Neural crest cell (in vitro differentiated cells): ENCODE measurements at regions not wholly inside any gene's neighbourhood (a gene's known extent, or its start where the extent isn't known, plus 50 kb on each side); places are given as distances from the start of the nearest gene placed in this dataset.

Experiments used
- DNase-seq: peaks from one replicate; pipeline ENCODE4 v3.0.0; 2021; ENCODE audit warnings: low read depth, mixed read lengths, low spot score
- H3K27ac Mint-ChIP-seq: one replicate; pipeline ENCODE4 v1.8.0; 2021; ENCODE audit warnings: mild to moderate bottlenecking, mixed read lengths; ENCODE audit not compliant: unreplicated experiment
- H3K27me3 Mint-ChIP-seq: 2 replicates; pipeline ENCODE4 v1.8.0; 2021; ENCODE audit warnings: low read depth, mild to moderate bottlenecking, mixed read lengths
- H3K36me3 Mint-ChIP-seq: 2 replicates; pipeline ENCODE4 v1.8.0; 2021; ENCODE audit warnings: low read depth, mild to moderate bottlenecking, mixed read lengths
- H3K4me1 Mint-ChIP-seq: 2 replicates; pipeline ENCODE4 v1.8.0; 2021; ENCODE audit warnings: mixed read lengths
- H3K4me3 Mint-ChIP-seq: one replicate; pipeline ENCODE4 v1.8.0; 2021; ENCODE audit warnings: mild to moderate bottlenecking, mixed read lengths
- H3K9me3 Mint-ChIP-seq: 2 replicates; pipeline ENCODE4 v1.8.0; 2021; ENCODE audit warnings: mixed read lengths
- TF ChIP-seq, protein P1 (sequence below): fragments of 200-600 bp; sonication (generic); conservative IDR thresholded peaks from 2 replicates; pipeline ENCODE4 v1.5.0; 2021; ENCODE audit warnings: antibody characterized with exemption, mild to moderate bottlenecking

DNA sequence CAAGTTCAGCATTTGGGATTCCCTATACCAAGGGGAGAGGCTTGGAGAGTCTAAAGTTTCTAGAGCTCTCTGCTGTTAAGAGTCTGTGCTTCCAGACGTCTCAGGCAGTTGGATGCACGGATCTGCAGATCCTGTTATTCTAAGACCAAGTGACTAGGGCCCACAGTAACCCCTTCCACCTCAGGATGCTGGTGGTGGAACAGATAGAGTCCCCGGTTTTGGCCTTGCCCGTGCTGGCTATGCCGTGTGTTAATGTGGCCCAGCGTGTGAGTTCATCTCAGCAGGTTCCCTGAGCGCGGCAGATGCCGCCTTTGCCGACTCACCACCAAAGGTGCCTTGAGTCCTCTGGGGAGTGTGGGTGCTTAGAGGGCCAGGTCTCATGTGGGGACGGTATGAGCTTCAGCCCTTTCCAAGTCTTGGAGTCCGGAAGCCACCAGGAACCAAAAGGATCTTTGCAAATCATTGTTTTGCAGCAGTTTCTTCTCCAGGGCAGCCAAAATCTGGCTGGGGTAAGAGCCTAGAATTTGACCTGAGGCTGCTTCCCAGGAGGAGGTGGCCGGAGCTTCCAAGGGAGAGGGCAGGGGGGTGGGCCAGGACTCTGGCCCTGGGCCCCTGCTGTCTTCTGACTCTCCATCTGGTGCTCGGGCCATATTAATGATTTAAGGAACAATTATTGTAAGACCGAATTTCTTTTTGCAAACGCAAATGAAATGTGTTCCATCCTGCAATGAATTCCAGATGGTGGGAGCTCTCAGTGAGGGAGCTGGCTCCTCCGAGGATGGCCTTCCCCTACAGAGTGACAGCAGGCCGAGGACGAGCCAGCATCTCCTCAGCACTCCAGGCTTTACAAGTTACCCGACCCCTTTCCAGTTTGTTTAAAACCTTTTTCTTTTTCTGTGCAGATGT is 205.7 kb downstream of the FOXD2 start:
- H3K27me3 Mint-ChIP-seq, result peaks cover 8% of the 10 kb centered on the region
- no peak for DNase-seq
- H3K4me1 Mint-ChIP-seq, result peaks cover 24% of the 10 kb centered on the region
- H3K4me3 Mint-ChIP-seq, result no peak overlapping the region
- no peak overlapping the region for H3K27ac Mint-ChIP-seq
- TF ChIP-seq, protein P1, sequence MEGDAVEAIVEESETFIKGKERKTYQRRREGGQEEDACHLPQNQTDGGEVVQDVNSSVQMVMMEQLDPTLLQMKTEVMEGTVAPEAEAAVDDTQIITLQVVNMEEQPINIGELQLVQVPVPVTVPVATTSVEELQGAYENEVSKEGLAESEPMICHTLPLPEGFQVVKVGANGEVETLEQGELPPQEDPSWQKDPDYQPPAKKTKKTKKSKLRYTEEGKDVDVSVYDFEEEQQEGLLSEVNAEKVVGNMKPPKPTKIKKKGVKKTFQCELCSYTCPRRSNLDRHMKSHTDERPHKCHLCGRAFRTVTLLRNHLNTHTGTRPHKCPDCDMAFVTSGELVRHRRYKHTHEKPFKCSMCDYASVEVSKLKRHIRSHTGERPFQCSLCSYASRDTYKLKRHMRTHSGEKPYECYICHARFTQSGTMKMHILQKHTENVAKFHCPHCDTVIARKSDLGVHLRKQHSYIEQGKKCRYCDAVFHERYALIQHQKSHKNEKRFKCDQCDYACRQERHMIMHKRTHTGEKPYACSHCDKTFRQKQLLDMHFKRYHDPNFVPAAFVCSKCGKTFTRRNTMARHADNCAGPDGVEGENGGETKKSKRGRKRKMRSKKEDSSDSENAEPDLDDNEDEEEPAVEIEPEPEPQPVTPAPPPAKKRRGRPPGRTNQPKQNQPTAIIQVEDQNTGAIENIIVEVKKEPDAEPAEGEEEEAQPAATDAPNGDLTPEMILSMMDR, result no peak
- no peaks in the 10 kb centered on the region for H3K36me3 Mint-ChIP-seq
- no peaks in the 10 kb centered on the region for H3K9me3 Mint-ChIP-seq

DNA sequence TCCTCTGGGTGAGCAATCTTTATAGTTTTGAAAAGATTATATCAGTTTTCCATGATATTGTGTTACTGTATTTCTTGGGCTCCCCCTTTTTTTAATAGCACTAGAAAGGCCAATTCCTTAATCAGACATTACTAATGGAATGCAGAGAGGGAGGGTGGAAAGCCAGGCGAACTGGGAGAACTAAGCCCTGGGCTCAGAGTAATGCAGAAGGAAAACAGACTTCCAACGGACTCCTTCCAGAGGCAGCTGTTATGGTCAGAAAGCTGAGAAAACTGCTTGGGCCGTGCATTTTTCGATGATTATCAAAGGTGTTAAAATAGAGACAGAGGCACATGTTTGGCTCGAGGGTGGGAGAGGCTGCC is 206.3 kb downstream of the FOXD2 start:
- no peak for DNase-seq
- TF ChIP-seq, protein P1, result no peak
- Mint-ChIP-seq H3K4me1 (peaks cover 24% of the 10 kb centered on the region), H3K9me3 (no peaks in the 10 kb centered on the region), H3K4me3 (no peak overlapping the region), H3K27ac (no peak overlapping the region), H3K27me3 (peaks cover 12% of the 10 kb centered on the region), H3K36me3 (no peaks in the 10 kb centered on the region)

DNA sequence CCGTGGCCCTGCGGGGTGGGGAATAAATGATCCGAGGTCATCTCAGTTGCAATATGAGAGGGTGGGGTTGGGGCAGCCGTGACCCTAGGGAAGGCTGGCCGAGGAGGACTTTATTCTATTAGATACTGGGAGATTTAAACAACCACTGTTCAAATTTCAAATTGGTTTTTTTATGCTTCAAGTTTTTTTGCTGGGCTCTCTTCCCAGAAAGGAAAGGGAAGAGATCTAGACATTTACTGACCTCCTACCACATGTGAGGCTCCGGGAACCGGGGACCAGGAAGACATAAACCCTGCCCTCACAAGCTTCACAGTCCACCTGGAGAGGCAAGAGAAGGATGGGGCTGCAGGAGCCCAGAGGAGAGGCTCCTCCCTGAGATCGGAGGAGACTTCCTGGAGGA is 207.3 kb downstream of the FOXD2 start:
- Mint-ChIP-seq H3K9me3 (no peaks in the 10 kb centered on the region), H3K4me3 (no peak overlapping the region), H3K4me1 (peaks cover 26% of the 10 kb centered on the region)

GRCh38 chr1:47646676-47647075 is 208.8 kb downstream of the FOXD2 start:
- no peak overlapping the region for H3K27ac Mint-ChIP-seq
- TF ChIP-seq, protein P1, result no peak
- H3K36me3 Mint-ChIP-seq, result no peaks in the 10 kb centered on the region
- H3K4me1 Mint-ChIP-seq, result peaks cover 34% of the 10 kb centered on the region
- H3K9me3 Mint-ChIP-seq, result no peaks in the 10 kb centered on the region
- peaks cover 10% of the 10 kb centered on the region for H3K27me3 Mint-ChIP-seq
- H3K4me3 Mint-ChIP-seq, result no peak overlapping the region
- no peak for DNase-seq

More for the DNA sequence above, 207.3 kb downstream of the FOXD2 start:
- Mint-ChIP-seq H3K27ac (peak overlapping the region; percentile 4), H3K36me3 (no peaks in the 10 kb centered on the region), H3K27me3 (peaks cover 10% of the 10 kb centered on the region)
- TF ChIP-seq, protein P1, result no peak
- DNase-seq, result no peak

GRCh38 chr1:47647327-47647845 is 209.5 kb downstream of the FOXD2 start:
- peaks cover 10% of the 10 kb centered on the region for H3K27me3 Mint-ChIP-seq
- DNase-seq, result no peak
- H3K36me3 Mint-ChIP-seq, result no peaks in the 10 kb centered on the region
- peaks cover 39% of the 10 kb centered on the region for H3K4me1 Mint-ChIP-seq
- H3K9me3 Mint-ChIP-seq, result no peaks in the 10 kb centered on the region
- H3K27ac Mint-ChIP-seq, result no peak overlapping the region
- H3K4me3 Mint-ChIP-seq, result no peak overlapping the region
- TF ChIP-seq, protein P1, result no peak
